ENCODE measurements at regions not wholly inside any gene's neighbourhood (a gene's known extent, or its start where the extent isn't known, plus 50 kb on each side); places are given as distances from the start of the nearest gene placed in this dataset.

DNA sequence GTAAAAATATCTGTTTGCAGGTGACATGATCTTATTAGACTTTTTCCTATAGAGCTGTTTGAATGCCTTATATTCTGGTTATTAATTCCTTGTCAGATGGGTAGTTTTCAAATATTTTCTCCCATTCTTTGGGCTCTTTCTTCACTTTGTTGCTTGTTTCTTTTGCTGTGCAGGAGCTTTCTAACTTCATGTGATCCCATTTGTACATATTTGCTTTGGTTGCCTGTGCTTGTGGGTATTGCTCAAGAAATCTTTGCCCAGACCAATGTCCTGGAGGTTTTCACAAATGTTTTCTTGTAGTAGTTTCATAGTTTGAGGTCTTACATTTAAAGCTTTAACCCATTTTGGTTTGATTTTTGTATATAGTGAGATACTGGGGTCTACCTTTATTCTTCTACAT lies 63.0 kb downstream of the MAGED1 start:
- no peaks in the 10 kb centered on the region for H3K9me3 ChIP-seq (replicated peaks; ENCODE audit: control insufficient read depth, insufficient read depth, low read length)
- CTCF ChIA-PET, result no interaction called here
- H3K27ac ChIP-seq (ENCODE audit: control insufficient read depth, insufficient read depth), result no peak overlapping the region
- H3K4me2 ChIP-seq (ENCODE audit: control insufficient read depth, insufficient read depth), result no peak overlapping the region
- H4K20me1 ChIP-seq (ENCODE audit: control insufficient read depth, insufficient read depth), result no peaks in the 10 kb centered on the region
- DNase-seq (ENCODE audit: low read depth, low spot score) (no peak), FAIRE-seq (no peak), ATAC-seq (no peak)
- H3K79me2 ChIP-seq (ENCODE audit: control insufficient read depth, insufficient read depth, low read length), result no peaks in the 10 kb centered on the region
- SMC1A ChIA-PET (ENCODE audit: uncharacterized antibody, unreplicated experiment), result no interaction called here
- no peak overlapping the region for H2AFZ ChIP-seq (ENCODE audit: control insufficient read depth, low read depth, low read length)
- H3K9ac ChIP-seq (ENCODE audit: control insufficient read depth, insufficient read depth, low read length), result no peak overlapping the region
- no peaks in the 10 kb centered on the region for H3K4me1 ChIP-seq (ENCODE audit: control insufficient read depth, insufficient read depth, low read length)
- RAD21 ChIA-PET (ENCODE audit: unreplicated experiment), result no interaction called here
- in situ Hi-C loops (cut with MboI) (no loop called here), intact Hi-C loops (cut with micrococcal nuclease; ENCODE audit: unreplicated experiment) (no loop called here)
- no peak for TF ChIP-seq ATF2 (IDR thresholded peaks at IDR 0.05; ENCODE audit: low read length)
- TF ChIP-seq, protein P1, sequence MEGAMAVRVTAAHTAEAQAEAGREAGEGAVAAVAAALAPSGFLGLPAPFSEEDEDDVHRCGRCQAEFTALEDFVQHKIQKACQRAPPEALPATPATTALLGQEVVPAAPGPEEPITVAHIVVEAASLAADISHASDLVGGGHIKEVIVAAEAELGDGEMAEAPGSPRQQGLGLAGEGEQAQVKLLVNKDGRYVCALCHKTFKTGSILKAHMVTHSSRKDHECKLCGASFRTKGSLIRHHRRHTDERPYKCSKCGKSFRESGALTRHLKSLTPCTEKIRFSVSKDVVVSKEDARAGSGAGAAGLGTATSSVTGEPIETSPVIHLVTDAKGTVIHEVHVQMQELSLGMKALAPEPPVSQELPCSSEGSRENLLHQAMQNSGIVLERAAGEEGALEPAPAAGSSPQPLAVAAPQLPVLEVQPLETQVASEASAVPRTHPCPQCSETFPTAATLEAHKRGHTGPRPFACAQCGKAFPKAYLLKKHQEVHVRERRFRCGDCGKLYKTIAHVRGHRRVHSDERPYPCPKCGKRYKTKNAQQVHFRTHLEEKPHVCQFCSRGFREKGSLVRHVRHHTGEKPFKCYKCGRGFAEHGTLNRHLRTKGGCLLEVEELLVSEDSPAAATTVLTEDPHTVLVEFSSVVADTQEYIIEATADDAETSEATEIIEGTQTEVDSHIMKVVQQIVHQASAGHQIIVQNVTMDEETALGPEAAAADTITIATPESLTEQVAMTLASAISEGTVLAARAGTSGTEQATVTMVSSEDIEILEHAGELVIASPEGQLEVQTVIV (IDR thresholded peaks at IDR 0.05; ENCODE audit: borderline replicate concordance, partially characterized antibody), result no peak
- TF ChIP-seq ZNF622 (IDR thresholded peaks at IDR 0.05), result no peak
- TF ChIP-seq, protein P2, sequence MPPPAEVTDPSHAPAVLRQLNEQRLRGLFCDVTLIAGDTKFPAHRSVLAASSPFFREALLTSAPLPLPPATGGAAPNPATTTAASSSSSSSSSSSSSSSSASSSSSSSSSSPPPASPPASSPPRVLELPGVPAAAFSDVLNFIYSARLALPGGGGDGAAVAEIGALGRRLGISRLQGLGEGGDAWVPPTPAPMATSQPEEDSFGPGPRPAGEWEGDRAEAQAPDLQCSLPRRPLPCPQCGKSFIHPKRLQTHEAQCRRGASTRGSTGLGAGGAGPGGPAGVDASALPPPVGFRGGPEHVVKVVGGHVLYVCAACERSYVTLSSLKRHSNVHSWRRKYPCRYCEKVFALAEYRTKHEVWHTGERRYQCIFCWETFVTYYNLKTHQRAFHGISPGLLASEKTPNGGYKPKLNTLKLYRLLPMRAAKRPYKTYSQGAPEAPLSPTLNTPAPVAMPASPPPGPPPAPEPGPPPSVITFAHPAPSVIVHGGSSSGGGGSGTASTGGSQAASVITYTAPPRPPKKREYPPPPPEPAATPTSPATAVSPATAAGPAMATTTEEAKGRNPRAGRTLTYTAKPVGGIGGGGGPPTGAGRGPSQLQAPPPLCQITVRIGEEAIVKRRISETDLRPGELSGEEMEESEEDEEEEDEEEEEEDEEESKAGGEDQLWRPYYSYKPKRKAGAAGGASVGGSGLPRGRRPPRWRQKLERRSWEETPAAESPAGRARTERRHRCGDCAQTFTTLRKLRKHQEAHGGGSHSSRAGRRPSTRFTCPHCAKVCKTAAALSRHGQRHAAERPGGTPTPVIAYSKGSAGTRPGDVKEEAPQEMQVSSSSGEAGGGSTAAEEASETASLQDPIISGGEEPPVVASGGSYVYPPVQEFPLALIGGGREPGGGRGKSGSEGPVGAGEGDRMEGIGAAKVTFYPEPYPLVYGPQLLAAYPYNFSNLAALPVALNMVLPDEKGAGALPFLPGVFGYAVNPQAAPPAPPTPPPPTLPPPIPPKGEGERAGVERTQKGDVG (CRISPR knock-in tag; IDR thresholded peaks at IDR 0.05), result no peak
- TF ChIP-seq TAF1 (IDR thresholded peaks at IDR 0.05; ENCODE audit: borderline replicate concordance, low read depth, low read length), result no peak
- no peak for TF ChIP-seq HCFC1 (IDR thresholded peaks at IDR 0.05; ENCODE audit: low read length)
- TF ChIP-seq IKZF1 (conservative IDR thresholded peaks at IDR 0.05), result no peak
- TF ChIP-seq RBBP5 (conservative IDR thresholded peaks at IDR 0.05), result no peak
- TF ChIP-seq CHD2 (IDR thresholded peaks at IDR 0.05; ENCODE audit: borderline replicate concordance, low read depth, low read length), result no peak
- no peak for TF ChIP-seq RFX5 (IDR thresholded peaks at IDR 0.05; ENCODE audit: low read depth, low read length)
- no peak for TF ChIP-seq NFYA (IDR thresholded peaks at IDR 0.05; ENCODE audit: borderline replicate concordance, low read depth, low read length)
- no peak for TF ChIP-seq CREM (IDR thresholded peaks at IDR 0.05; ENCODE audit: low read depth)
- TF ChIP-seq, protein P3, sequence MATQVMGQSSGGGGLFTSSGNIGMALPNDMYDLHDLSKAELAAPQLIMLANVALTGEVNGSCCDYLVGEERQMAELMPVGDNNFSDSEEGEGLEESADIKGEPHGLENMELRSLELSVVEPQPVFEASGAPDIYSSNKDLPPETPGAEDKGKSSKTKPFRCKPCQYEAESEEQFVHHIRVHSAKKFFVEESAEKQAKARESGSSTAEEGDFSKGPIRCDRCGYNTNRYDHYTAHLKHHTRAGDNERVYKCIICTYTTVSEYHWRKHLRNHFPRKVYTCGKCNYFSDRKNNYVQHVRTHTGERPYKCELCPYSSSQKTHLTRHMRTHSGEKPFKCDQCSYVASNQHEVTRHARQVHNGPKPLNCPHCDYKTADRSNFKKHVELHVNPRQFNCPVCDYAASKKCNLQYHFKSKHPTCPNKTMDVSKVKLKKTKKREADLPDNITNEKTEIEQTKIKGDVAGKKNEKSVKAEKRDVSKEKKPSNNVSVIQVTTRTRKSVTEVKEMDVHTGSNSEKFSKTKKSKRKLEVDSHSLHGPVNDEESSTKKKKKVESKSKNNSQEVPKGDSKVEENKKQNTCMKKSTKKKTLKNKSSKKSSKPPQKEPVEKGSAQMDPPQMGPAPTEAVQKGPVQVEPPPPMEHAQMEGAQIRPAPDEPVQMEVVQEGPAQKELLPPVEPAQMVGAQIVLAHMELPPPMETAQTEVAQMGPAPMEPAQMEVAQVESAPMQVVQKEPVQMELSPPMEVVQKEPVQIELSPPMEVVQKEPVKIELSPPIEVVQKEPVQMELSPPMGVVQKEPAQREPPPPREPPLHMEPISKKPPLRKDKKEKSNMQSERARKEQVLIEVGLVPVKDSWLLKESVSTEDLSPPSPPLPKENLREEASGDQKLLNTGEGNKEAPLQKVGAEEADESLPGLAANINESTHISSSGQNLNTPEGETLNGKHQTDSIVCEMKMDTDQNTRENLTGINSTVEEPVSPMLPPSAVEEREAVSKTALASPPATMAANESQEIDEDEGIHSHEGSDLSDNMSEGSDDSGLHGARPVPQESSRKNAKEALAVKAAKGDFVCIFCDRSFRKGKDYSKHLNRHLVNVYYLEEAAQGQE (IDR thresholded peaks at IDR 0.05; ENCODE audit: low read depth, low read length), result no peak
- TF ChIP-seq HDGF (IDR thresholded peaks at IDR 0.05), result no peak
- POLR2A ChIA-PET, result no interaction called here
- H3K4me3 ChIP-seq, result no peak overlapping the region
- H3K27me3 ChIP-seq (replicated peaks in 1 of 2; ENCODE audit: control insufficient read depth in 2 of 2, insufficient read depth in 2 of 2, low read length in 1 of 2), result no peaks in the 10 kb centered on the region
- H3K36me3 ChIP-seq (ENCODE audit: control insufficient read depth in 2 of 2, insufficient read depth in 2 of 2, low read length in 1 of 2), result no peaks in the 10 kb centered on the region
- no TSS peak for BruUV-seq (replicated peaks)
